B cell (primary cell): ENCODE measurements at regions not wholly inside any gene's neighbourhood (a gene's known extent, or its start where the extent isn't known, plus 50 kb on each side); places are given as distances from the start of the nearest gene placed in this dataset.

Experiments
- EZH2 ChIP-seq: IDR thresholded peaks from 2 replicates; pipeline ENCODE4 v1.6.1; 2012; ENCODE audit warnings: borderline replicate concordance, low read depth, mild to moderate bottlenecking, moderate library complexity, low read length; ENCODE audit not compliant: insufficient read depth, poor library complexity, severe bottlenecking
- TF ChIP-seq, protein P1 (sequence below): fragments of 200-600 bp; IDR thresholded peaks from one replicate; pipeline ENCODE4 v1.8.0; 2022; ENCODE audit warnings: antibody characterized with exemption, mild to moderate bottlenecking

DNA sequence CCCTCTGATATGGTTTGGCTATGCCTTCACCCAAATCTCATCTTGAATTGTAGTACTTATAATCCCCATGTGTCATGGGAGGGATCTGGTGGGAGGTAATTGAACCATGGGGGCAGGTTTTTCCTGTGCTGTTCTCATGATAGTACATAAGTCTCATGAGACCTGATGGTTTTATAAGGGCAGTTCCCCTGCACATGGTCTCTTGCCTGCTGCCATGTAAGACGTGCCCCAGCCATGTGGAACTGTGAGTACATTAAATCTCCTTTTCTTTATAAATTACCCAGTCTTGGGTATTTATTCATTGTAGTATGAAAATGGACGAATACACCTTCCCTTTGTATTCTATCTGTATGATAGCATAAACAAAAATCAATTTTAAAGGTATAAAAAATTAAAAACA lies 333.4 kb upstream of the FBXO33 start:
- TF ChIP-seq EZH2: no peak
- TF ChIP-seq, protein P1, sequence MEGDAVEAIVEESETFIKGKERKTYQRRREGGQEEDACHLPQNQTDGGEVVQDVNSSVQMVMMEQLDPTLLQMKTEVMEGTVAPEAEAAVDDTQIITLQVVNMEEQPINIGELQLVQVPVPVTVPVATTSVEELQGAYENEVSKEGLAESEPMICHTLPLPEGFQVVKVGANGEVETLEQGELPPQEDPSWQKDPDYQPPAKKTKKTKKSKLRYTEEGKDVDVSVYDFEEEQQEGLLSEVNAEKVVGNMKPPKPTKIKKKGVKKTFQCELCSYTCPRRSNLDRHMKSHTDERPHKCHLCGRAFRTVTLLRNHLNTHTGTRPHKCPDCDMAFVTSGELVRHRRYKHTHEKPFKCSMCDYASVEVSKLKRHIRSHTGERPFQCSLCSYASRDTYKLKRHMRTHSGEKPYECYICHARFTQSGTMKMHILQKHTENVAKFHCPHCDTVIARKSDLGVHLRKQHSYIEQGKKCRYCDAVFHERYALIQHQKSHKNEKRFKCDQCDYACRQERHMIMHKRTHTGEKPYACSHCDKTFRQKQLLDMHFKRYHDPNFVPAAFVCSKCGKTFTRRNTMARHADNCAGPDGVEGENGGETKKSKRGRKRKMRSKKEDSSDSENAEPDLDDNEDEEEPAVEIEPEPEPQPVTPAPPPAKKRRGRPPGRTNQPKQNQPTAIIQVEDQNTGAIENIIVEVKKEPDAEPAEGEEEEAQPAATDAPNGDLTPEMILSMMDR: no peak
